NOMO-1 treated with dmso at 0.1 percent for 144 hours (cell line): ENCODE measurements at regions not wholly inside any gene's neighbourhood (a gene's known extent, or its start where the extent isn't known, plus 50 kb on each side); places are given as distances from the start of the nearest gene placed in this dataset.
"Not testable (repeated sequence)": the region's sequence is repeated elsewhere in the genome, so short reads cannot be mapped to it uniquely, and the experiment has no call there.

ENCODE experiments used
- DNase-seq: peaks from one replicate; lab custom pipeline; 2025; ENCODE audit not compliant: unreplicated experiment; lab: John Stamatoyannopoulos, UW

DNA sequence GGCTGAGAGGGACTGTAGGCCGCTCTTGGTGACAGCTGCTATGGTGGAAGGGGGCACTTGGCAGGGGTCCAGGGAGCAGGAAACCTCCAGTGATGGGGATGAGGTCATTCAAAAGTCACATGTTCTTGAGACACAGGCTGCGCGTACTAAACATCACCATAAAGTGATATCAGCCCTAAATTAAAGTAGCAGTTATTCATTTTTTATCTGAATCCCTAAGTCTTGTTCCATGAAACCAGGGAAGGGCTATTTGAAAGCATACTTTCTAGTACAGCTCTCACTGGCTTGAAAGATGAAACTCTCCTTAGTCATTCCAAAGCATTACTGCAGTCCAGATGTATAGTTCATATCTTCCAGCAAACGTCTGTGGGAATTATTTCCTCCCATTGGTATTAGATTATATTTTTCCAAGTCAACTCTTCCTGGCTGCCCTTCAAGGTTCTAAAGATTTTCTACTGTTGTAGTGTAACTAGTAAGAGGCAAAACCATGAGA, 373.1 kb downstream of the CD109 start:
- no peak for DNase-seq

DNA sequence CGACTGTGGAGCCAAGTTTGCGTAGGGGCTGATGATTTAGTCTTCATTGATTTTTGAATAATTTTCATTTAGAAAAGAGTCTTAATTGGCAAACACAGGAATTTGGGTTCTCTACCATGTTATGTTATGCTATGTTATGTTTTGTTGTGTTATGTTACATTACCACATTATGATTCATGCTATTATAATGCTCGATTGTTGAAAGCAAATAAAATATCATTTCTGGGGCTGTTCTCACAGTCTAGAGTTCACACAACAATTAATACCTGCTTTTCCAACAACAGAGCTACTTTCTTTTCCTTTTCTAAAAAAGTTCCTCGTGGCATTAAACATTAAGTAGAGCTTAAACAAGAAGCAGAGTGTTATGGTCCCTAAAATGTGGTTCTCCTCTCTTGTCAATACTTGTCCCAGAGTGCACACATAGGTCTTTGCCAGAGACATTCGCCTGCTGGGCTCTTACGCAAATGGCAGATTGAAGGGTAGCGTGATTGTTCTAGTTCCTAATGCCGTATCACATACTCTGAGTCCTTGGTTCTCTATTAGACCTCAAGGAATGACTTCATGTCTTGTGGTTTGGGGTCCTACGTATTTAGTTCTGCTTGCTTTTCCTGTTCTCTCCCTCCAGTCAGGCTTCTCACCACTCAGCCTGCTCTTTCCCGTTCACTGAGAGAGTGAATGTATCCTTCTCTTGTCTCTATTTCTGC, 370.3 kb downstream of the CD109 start:
- no peak for DNase-seq

DNA sequence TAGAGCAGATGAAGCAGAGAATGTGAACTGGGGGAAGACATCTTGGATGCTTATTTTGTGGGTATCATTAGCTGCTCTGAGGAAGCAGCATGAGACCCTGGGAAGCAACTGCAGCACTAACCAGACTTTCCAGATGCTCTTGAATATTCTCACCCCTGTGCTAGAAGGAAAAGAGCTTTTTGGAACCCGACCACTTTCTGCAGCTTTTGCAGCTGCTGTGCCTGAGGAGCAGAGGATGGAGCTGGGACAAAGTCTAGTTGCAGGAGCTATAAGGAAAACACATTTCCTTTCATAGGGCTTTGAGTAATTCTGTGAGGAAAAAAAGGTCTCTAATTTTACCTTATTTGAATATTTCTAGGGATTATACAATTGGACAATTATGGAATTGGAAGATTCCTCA, 369.7 kb downstream of the CD109 start:
- no peak for DNase-seq

DNA sequence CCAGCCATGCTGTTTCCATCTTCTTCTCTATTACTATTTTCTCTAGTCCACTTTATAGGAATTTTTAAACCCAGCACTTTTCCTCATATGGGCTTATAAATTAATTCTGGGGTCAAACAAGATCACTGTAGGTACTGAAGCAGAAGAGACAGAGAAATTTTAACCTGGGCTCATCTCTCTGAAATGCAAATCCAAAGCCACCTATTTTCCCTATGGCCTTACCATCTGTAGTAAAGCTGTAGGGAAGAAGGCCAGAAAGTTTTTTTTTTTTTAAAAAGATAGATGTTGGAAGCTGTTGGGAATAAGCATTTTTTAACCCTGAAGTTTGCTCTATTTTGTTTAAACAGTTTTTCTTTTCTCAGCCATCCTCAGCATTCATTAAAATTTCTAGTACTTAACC, 367.4 kb downstream of the CD109 start:
- no peak for DNase-seq

DNA sequence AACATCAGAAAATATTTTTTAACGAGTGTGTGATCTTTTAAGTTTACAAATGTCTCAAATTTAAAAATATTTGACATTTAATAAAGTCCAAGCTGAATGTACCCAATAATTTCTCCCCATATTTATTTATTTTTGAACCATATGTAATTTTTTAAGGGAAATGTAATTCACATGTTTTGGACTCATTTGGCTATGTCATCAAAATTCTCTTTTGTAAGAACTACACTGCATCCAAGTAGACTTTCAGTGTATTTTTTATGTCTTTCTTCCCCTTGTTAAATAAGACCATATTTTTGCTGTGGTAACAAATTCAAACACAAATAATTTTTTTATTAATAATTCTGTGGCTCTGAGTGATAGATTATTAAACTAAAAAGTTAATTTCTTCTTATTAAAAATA, 365.2 kb downstream of the CD109 start:
- DNase-seq: no peak

DNA sequence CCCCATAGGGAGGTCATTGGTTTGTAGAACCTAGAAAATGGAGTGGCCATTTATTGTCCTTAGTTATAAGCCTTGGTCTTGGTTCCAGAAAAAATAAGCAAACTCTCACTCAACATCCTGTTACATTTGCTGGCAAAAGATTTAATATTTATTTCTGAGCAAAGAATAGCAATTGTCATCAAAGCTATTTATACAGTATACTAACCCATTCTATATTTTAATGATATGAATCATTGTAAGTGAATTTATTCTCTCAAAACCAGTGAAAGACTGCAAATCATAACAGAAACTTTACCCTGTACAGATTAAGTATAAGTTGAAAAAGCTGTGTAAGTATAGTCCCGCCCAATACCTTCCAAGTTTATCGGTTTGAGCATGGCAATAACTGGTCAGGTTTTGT, 364.4 kb downstream of the CD109 start:
- DNase-seq: no peak

DNA sequence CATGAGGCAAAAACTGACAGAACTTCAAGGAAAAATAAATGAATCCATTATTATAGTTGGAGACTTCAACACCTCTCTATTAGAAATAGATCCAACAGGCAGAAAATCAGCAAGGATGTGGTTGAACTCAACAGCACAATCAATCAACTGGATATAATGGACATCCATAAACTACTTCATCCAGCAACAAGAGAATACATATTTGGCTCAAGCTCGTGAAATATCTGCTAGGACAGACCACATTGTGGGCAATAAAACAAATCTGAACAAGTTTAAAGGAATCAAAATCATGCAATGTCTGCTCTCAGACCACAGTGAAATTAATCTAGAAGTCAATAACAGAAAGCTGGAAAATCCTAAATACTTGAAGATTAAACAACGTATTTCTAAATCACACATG, 362.6 kb downstream of the CD109 start:
- no peak for DNase-seq

DNA sequence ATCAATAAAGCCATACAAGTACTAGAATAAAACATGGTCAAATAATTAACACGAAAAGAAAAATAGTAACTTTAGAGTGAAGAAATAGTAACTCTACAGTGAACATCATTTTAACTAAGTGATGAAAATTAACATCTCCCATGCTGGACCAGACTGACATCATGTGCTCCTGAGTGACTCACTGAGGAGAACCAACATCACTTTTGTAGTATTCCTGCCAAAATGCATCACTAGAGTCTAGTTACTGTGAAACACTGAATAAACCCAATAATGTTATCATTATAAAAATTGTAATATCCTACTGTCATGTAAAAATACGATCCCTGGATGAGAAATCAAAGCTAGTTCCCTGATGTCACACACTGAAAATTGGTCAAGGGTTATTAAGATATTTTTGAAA, 361.3 kb downstream of the CD109 start:
- no peak for DNase-seq

DNA sequence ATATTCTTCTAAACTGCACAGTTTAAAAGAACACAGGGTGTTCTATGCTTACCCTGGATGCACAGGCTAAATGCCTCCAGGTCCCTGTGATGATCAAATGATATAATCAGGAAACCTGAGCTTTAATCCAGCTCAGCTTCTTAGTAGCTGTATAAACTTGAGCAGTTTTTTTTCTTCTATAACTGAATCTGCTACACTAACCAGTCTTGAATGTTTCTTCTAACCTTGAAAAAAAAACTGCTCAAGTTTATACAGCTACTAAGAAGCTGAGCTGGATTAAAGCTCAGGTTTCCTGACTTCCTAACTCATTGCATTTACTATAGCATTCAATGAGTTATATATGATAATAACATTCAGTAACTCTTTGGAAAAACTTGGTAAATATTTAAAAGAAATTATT, 358.2 kb downstream of the CD109 start:
- no peak for DNase-seq

DNA sequence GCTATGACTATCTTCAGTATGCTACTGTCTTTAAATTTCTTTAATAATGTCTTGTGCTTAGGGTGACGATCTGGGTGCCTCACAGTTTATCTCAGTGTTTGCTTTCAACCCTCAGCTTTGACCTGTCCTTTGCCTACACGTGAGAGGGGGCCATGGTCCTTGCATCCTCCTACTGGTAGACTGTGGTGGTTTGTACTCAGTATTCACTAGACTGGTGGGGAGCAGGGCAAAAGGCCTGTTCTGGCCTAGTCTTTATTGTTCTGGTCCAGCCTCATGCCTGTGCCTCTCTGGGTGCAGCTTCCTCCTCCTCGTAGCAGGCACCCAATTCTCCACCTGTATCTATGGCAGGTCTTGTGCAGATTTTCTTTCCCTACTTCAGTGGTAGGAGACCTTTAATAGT, 354.9 kb downstream of the CD109 start:
- no peak for DNase-seq

DNA sequence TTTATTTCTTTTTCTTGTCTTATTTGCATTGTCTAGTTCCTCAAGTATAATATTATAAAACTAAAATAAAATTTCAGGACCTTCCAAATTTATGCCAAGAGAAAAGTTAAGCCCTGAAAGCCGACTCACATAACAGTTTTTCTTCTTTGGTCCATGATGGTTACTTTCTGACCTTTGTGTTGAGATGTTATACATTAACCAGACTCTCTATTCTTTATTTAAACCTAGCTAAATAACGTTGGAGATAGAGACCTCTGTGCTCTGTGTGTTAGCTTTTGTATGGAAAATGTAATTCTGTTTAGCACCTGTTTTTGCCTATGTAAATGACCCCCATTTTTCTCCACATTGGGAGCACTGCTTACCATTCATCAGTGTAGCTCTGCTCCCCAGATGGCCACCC, 352.4 kb downstream of the CD109 start:
- no peak for DNase-seq

DNA sequence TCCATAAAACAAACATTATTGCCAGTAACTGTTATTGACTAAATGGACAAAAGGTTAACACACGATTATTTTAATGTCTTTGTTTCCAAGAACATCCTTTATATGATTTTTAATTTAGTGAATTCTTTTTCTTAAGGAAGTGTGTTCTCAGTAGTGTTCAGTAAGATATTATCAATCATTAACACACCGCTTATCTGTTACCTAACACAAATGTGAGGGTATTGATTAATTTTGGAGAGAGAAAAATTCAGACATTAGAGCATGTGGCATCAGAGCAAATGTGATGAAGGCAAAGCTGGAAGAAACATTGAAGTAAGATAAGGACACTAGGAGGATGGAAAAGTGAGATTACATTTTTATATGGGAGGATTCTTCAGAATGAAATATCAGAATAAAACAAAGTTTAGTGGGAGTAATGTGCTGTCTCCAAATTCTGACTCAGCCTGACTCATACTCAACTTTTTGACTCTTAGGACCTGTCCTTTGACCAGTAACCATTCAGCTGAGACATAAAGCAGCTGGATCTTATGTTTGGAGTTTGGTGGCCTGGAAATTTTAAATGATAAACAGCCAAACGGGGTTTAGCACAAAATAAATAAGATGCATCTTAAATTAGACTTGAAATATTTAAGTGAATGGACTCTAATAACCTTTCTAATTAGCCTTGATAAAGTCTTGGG, 348.6 kb downstream of the CD109 start:
- DNase-seq: no peak

DNA sequence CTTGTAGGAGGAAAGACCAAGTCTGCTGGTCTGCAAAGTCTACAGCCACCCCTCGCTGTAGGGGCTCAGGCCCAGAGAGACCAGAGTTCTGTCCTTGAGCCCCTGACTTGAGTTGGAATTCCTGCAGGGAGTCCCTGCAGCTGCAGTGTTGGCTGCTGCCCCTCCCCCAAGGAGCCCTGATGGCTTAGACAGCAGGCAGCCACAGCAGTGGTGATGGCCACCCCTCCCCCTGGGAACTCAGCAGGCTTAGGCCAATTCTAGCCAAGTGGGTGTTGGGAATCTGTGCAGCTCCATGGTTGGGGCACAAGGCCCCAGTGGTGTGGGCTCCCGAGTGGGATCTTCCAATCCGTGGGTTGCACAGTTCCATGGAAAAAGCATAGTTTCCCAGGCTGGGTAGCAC, 345.4 kb downstream of the CD109 start:
- DNase-seq: no peak

DNA sequence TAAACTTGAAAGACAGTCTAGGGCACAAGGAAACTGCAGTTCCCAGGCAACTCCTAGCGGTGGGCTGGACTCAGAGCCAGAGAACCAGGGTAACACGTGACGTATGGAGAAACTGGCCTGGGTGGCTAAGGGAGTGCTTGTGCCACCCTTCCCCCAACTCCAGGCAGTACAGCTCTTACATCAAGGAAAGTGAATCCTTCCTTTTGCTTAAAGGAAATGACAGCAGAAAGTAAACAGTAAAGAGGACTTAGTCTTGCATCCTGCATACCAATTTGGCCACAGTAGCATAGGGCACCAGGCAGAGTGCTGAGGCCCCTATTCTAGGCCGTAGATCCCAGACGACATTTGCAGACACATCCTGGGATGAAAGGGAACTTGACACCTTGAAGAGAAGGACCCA, 322.8 kb downstream of the CD109 start:
- no peak for DNase-seq

DNA sequence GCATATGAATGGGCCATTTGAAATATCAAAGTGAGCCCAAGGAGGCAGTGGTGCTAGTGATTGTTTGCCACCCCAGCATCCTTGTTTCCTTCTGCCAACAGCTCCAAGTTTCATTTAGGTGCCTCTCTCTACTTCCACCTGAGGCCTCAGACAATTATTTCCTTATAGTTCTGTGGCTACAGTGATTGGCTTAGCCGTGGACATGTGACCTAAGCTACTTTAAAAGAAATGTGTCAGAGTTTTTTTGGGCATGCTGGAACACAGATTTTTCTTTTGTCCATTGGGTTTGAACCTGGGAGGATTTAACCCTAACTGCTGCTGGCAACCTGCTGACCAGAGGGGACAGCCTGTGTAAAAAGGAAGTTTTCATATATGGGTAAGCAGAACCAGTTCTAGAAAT, 319.4 kb downstream of the CD109 start:
- no peak for DNase-seq

DNA sequence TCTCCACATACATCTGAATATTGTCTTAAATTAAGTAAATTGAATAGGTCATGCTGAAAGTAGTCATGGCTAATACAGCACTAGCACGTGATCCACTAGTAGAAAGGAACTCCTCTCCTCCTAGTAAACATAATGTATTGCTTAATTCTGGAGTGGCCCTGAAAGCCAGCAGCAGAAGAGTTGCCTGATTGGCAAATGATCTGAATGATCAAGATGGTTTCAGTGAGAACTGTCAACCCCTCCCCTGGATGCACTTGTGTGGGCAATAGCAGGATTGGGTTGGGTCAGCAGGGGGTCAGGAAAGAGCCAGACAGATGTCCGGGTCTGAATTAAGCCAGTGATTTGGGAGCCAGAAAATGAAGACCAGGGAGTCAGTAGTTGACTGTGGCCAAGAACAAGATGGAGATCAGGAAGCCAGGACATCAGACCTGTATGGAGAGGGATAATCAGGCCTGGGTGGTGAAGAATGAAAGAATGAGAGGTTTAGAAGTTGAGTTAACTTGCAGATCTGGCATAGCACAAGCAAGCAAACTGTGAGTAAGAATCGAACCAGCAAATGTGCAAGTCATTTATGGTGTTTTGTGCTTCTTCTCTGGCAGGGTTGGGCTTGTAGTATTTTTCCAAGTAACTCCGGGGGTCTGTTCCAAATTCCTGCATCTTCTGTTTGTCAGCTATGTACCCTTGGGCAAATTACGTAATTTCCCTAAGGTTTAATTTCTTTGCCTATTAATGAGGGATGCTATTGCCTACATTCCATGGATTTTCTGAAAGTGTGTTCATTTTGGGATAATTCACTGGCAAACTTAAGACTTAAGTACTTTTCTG, 304.9 kb downstream of the CD109 start:
- DNase-seq: no peak

DNA sequence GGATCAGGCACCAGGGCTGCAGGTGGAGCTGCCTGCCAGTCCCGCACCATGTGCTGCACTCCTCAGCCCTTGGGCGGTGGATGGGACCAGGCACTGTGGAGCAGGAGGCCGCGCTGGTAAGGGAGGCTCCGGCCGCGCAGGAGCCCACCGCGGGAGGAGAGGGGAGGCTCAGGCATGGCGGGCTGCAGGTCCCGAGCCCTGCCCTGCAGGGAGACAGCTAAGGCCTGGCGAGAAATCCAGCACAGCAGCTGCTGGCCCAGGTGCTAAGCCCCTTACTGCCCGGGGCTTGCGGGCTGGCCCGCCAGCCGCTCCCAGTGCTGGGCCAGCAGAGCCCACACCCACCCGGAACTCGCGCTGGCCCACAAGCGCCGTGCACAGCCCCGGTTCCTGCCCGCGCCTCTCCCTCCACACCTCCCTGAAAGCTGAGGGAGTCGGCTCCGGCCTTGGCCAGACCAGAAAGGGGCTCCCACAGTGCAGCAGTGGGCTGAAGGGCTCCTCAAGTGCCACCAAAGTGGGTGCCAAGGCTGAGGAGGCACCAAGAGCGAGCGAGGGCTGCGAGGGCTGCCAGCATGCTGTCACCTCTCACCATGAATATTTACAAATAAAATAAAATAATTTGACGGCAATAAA, 294.7 kb downstream of the CD109 start:
- not testable (repeated sequence) for DNase-seq

DNA sequence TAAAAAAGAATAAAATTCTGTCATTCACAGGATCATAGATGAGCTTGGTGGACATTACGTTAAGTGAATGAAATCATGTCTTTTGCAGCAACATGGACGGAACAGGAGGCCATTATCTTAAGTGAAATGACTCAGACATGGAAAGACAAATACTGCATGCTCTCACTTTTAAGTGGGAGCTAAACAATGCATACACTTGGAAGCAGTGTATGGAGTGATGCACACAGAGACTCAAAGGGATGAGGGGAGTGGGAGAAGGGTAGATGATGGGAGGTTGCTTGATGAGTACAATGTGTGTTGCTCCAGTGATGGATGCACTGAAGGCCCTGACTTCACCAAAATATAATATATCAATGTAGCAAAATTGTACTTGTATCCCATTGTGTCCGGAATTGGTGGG, 293.4 kb downstream of the CD109 start:
- DNase-seq: no peak

DNA sequence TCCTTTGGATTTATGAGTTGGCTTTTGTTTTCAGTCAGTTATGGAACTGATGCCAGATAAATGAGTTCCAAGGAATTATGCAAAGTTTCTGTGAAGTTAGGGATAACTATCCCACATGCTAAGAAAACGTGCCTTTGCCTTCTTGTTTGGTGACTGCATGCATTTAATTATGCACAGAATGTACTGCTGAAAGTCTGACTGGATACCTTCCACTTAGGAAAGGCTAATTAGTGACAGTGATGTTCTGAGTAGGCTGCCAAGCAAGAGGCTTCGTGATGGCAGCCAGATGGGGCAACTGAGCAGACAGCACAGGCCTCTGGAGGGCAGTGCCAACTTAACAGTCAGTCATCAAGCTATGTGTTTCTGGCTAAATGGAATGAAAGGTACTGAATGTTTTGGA, 289.9 kb downstream of the CD109 start:
- DNase-seq: no peak

DNA sequence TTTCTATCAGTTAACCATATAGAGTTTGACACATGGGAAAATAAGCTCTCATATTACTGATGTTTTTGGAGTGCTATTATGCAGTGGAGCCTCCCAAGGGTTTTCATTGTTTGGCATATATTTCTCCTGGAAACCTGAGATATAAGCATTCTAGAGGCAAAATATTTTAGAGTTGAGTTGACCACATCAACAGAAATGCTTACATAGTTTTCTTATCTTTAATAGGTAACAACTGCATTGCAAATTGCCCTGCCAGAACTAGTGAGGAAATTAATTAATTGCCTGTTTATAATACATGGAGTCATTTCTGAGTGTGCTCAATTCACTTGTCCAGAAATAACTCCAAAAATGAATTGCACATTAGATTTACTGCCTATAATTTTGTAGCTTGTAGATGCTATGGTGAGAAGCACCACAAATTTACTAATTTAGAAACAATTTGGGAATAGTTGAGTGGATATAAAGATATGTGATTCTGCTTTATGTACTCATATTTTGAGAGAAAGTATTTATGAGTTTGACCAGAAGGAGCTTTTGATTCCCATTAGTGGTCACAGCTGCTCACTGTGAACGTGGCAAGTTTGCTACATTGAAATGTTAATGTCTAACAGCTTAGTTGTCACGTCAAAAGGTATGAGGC, 288.7 kb downstream of the CD109 start:
- DNase-seq: no peak

DNA sequence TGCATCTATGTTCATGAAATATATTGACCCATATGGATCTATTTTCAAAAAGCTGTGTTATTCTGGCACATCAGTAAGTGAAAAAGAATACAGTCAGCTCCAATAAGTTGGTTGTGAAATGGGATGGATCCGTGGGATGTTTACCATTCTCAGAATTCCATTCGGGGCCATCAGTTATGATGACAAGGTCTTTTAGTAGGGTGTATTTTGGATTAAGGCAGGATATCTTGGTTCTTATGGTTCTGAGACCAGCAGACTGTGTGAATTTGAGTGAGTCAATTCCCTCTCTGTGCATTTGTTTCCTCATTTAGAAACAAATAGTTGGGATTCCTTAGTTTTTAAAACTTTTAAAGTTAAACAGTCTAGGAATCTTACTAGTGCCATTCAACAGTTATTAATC, 287.4 kb downstream of the CD109 start:
- no peak for DNase-seq
